ENCODE measurements at regions not wholly inside any gene's neighbourhood (a gene's known extent, or its start where the extent isn't known, plus 50 kb on each side); places are given as distances from the start of the nearest gene placed in this dataset.

DNA sequence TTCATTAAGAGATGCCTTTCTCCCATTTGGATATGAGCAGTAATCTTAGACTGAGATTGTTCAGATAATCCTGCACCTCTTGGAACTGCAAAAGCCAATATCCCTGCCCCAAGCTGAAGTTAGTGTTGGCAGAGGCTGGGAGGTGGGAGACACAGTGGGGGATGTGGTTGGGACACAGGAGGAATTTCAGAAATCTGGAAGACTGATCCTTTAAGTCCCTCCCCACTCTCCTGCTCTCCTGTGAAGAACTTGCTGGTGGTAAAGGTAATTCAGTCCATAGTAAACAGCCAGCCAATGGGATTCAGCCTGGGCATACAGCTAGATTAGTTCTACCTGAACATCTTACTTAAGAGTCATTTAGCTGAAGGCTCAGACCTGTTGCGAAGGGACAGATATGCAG, 50.0 kb upstream of the TMEM178A start:
- TF ChIP-seq, protein P1, sequence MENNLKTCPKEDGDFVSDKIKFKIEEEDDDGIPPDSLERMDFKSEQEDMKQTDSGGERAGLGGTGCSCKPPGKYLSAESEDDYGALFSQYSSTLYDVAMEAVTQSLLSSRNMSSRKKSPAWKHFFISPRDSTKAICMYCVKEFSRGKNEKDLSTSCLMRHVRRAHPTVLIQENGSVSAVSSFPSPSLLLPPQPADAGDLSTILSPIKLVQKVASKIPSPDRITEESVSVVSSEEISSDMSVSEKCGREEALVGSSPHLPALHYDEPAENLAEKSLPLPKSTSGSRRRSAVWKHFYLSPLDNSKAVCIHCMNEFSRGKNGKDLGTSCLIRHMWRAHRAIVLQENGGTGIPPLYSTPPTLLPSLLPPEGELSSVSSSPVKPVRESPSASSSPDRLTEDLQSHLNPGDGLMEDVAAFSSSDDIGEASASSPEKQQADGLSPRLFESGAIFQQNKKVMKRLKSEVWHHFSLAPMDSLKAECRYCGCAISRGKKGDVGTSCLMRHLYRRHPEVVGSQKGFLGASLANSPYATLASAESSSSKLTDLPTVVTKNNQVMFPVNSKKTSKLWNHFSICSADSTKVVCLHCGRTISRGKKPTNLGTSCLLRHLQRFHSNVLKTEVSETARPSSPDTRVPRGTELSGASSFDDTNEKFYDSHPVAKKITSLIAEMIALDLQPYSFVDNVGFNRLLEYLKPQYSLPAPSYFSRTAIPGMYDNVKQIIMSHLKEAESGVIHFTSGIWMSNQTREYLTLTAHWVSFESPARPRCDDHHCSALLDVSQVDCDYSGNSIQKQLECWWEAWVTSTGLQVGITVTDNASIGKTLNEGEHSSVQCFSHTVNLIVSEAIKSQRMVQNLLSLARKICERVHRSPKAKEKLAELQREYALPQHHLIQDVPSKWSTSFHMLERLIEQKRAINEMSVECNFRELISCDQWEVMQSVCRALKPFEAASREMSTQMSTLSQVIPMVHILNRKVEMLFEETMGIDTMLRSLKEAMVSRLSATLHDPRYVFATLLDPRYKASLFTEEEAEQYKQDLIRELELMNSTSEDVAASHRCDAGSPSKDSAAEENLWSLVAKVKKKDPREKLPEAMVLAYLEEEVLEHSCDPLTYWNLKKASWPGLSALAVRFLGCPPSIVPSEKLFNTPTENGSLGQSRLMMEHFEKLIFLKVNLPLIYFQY (CRISPR knock-in tag; IDR thresholded peaks at IDR 0.05; ENCODE audit: borderline replicate concordance): no peak
- TF ChIP-seq NPAS2 (CRISPR knock-in tag; IDR thresholded peaks at IDR 0.05; ENCODE audit: borderline replicate concordance): no peak
- TF ChIP-seq MTA1 (CRISPR knock-in tag; IDR thresholded peaks at IDR 0.05; ENCODE audit: borderline replicate concordance): no peak
- no peak overlapping the region for H3K9ac ChIP-seq (ENCODE audit: insufficient read depth, low read depth, low read length)
- DNase-seq (ENCODE audit: low spot score) (no peak), FAIRE-seq (no peak), ATAC-seq (no peak)
- H3K27me3 ChIP-seq (ENCODE audit: control insufficient read depth in 1 of 2, insufficient read depth in 2 of 2, low read length in 2 of 2): no peaks in the 10 kb centered on the region
- no peak overlapping the region for H3K4me3 ChIP-seq (replicated peaks in 1 of 3; ENCODE audit: insufficient read depth in 1 of 3, low read depth in 2 of 3, low read length in 3 of 3)
- WGBS (ENCODE audit: low lambda C conversion rate): 32% methylated on average over 1 of the region's 1 CpG
- H3K79me2 ChIP-seq (ENCODE audit: insufficient read depth, low read length): no peaks in the 10 kb centered on the region
- in situ Hi-C loops (cut with HindIII; ENCODE audit: extremely low pct_ligation_motif_present, low pct_unique_long_range_greater_than_20kb): no loop called here
- ChIA-PET POLR2A (no interaction called here), CTCF (ENCODE audit: low intra/inter-chr PET ratio, low total read pairs) (no interaction called here)
- no TSS peak for BruUV-seq (replicated peaks)
- no peaks in the 10 kb centered on the region for H3K36me3 ChIP-seq (replicated peaks in 1 of 2; ENCODE audit: control insufficient read depth in 1 of 2, insufficient read depth in 2 of 2, low read length in 2 of 2)
- no peak overlapping the region for H2AFZ ChIP-seq (ENCODE audit: low read length)
- intact Hi-C loops (cut with micrococcal nuclease; ENCODE audit: unreplicated experiment): no loop called here
- no peak overlapping the region for H3K4me2 ChIP-seq (ENCODE audit: low read depth, low read length)
- H4K20me1 ChIP-seq (ENCODE audit: insufficient read depth, low read length): no peaks in the 10 kb centered on the region
- no peaks in the 10 kb centered on the region for H3K9me3 ChIP-seq (ENCODE audit: low read length)
- H3K4me1 ChIP-seq (ENCODE audit: insufficient read depth, low read length): peaks cover 36% of the 10 kb centered on the region
- H3K27ac ChIP-seq (ENCODE audit: extremely low read length, insufficient read depth, low read length): no peak overlapping the region
